ENCODE measurements at regions not wholly inside any gene's neighbourhood (a gene's known extent, or its start where the extent isn't known, plus 50 kb on each side); places are given as distances from the start of the nearest gene placed in this dataset.
A peak's percentile ranks its signal among the peaks of the same experiment; 100 is the strongest.

DNA sequence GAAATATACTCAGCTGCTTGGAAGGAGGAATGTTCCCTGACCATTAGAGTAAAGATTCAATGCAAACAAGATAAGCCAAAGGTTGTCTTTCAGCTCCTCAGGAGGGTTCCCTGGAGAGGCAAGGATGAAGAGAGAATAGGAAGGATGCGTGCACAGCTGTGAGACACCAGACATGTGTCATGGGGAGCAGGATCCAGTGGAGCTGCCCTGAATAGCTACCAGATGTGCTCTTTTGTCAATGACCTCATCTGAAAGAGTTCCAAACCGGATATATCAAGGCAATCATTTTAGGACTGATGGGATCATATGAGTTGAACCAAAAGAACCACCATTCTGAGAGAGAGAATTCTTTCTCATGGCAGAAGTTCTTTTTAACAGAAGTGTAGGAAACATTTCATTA is 490.6 kb downstream of the IRS1 start:
- Mint-ChIP-seq H3K4me1 (peaks cover 16% of the 10 kb centered on the region), H3K27ac (peak overlapping the region in 1 of 3 experiments; percentile 38), H3K9me3 (no peaks in the 10 kb centered on the region), H3K27me3 (ENCODE audit: low read depth) (no peaks in the 10 kb centered on the region), H3K4me3 (no peak overlapping the region), H3K36me3 (ENCODE audit: low read depth) (no peaks in the 10 kb centered on the region)
- TF ChIP-seq, protein P1, sequence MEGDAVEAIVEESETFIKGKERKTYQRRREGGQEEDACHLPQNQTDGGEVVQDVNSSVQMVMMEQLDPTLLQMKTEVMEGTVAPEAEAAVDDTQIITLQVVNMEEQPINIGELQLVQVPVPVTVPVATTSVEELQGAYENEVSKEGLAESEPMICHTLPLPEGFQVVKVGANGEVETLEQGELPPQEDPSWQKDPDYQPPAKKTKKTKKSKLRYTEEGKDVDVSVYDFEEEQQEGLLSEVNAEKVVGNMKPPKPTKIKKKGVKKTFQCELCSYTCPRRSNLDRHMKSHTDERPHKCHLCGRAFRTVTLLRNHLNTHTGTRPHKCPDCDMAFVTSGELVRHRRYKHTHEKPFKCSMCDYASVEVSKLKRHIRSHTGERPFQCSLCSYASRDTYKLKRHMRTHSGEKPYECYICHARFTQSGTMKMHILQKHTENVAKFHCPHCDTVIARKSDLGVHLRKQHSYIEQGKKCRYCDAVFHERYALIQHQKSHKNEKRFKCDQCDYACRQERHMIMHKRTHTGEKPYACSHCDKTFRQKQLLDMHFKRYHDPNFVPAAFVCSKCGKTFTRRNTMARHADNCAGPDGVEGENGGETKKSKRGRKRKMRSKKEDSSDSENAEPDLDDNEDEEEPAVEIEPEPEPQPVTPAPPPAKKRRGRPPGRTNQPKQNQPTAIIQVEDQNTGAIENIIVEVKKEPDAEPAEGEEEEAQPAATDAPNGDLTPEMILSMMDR (IDR thresholded peaks at IDR 0.05; ENCODE audit: unreplicated experiment in 3 of 3), result no peak

DNA sequence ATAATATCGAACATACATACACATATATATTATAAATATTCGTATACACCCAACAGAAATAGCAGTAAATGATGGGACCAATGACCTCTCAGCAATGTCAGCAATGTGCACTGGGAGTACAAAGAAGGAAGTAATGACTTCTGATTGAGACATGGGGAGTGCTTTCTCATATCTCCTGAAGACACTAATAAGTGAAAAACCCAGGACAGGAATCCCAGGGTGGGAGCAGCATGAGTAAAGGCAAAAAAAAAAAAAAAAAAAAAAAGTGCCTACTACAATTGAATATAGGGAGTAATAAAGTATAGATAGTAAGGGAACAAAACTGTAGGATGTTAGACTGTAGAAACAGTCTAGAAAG is 491.3 kb downstream of the IRS1 start:
- Mint-ChIP-seq H3K4me1 (peaks cover 16% of the 10 kb centered on the region), H3K27me3 (ENCODE audit: low read depth) (no peaks in the 10 kb centered on the region), H3K9me3 (no peaks in the 10 kb centered on the region), H3K36me3 (ENCODE audit: low read depth) (no peaks in the 10 kb centered on the region), H3K4me3 (no peak overlapping the region), H3K27ac (no peak overlapping the region)
- TF ChIP-seq, protein P1 (IDR thresholded peaks at IDR 0.05; ENCODE audit: unreplicated experiment in 3 of 3), result no peak

DNA sequence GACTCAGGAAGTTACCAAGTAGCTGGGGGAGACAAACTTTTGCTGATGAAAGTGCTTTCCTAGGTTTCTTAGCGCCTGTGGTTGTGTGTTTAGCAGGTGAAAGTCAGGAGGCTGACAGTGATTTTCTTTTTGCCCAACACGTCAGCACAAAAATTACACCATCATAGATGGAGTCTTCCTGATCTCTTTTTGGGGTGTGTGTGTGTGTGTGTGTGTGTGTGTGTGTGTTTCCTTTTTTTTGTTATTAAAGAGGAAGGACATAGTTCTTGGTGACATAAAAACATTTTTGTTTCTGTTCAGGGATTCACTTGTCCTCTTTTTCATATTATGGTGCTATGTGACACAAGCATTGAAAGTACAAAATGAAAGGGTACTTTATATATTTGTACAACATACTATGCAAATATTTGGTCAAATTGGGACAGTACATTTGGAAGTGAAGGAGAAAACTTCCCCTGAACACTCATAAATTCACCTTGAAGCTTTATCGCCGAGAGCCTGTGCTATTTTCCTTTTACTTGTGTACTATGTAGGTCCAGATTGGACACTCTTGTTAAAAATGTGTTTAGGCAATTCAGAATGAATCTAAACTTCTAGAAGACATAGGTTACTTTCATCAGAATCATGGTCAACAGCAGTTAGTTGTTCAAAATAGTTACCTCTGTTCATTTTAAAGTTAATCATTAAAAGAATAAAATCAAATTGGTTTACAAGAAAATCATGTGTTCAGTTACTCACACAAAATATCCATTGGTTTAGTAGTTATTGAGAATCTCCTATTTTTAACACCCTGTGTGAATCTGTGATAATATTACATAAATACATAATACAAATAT is 491.9 kb downstream of the IRS1 start:
- Mint-ChIP-seq H3K36me3 (ENCODE audit: low read depth) (no peaks in the 10 kb centered on the region), H3K27ac (no peak overlapping the region), H3K4me1 (peaks cover 21% of the 10 kb centered on the region), H3K4me3 (no peak overlapping the region), H3K27me3 (ENCODE audit: low read depth) (no peaks in the 10 kb centered on the region), H3K9me3 (no peaks in the 10 kb centered on the region)
- TF ChIP-seq, protein P1 (IDR thresholded peaks at IDR 0.05; ENCODE audit: unreplicated experiment in 3 of 3), result no peak

- Mint-ChIP-seq H3K36me3 (ENCODE audit: low read depth) (no peaks in the 10 kb centered on the region), H3K27me3 (ENCODE audit: low read depth) (no peaks in the 10 kb centered on the region), H3K4me1 (peaks cover 25% of the 10 kb centered on the region), H3K9me3 (no peaks in the 10 kb centered on the region), H3K27ac (no peak overlapping the region), H3K4me3 (no peak overlapping the region)
- TF ChIP-seq, protein P1 (IDR thresholded peaks at IDR 0.05; ENCODE audit: unreplicated experiment in 3 of 3), result no peak
These were observed 492.7 kb downstream of the IRS1 start for GRCh38 chr2:226306969-226307368.

DNA sequence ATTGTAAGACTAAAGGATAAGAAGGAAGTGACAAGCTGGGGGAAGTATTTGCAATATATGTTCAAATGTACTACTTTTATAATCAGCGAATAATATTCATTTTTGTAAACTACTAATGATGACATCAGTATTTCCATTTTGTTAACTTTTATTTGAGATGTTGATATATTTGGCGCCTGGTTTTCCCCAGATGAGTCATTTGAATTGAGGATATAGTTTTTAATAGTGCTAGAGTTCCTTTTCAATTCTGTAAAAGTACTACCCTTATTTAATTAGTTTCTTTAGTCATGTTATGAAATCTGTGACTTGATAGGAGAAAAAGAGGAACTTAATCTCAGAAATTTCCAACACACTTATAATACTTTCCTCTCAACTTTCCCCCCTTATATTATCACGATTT is 495.3 kb downstream of the IRS1 start:
- peaks cover 20% of the 10 kb centered on the region for H3K4me1 Mint-ChIP-seq
- TF ChIP-seq, protein P1 (IDR thresholded peaks at IDR 0.05; ENCODE audit: unreplicated experiment in 3 of 3), result no peak
- H3K27me3 Mint-ChIP-seq (ENCODE audit: low read depth), result no peaks in the 10 kb centered on the region
- H3K9me3 Mint-ChIP-seq, result no peaks in the 10 kb centered on the region
- no peaks in the 10 kb centered on the region for H3K36me3 Mint-ChIP-seq (ENCODE audit: low read depth)
- no peak overlapping the region for H3K27ac Mint-ChIP-seq
- H3K4me3 Mint-ChIP-seq, result no peak overlapping the region

GRCh38 chr2:226303707-226304106 is 495.9 kb downstream of the IRS1 start:
- TF ChIP-seq, protein P1 (IDR thresholded peaks at IDR 0.05; ENCODE audit: unreplicated experiment in 3 of 3), result no peak
- H3K27ac Mint-ChIP-seq, result no peak overlapping the region
- no peak overlapping the region for H3K4me3 Mint-ChIP-seq
- H3K27me3 Mint-ChIP-seq (ENCODE audit: low read depth), result no peaks in the 10 kb centered on the region
- H3K9me3 Mint-ChIP-seq, result no peaks in the 10 kb centered on the region
- no peaks in the 10 kb centered on the region for H3K36me3 Mint-ChIP-seq (ENCODE audit: low read depth)
- peaks cover 14% of the 10 kb centered on the region for H3K4me1 Mint-ChIP-seq

Measured in nephron (organoid).